Keratinocyte (primary cell): ENCODE measurements at regions not wholly inside any gene's neighbourhood (a gene's known extent, or its start where the extent isn't known, plus 50 kb on each side); places are given as distances from the start of the nearest gene placed in this dataset.

Source experiments
- CTCF ChIP-seq, 3 experiments: IDR thresholded peaks in 1 of 3; conservative IDR thresholded peaks in 1 of 3; optimal IDR thresholded peaks in 1 of 3; 2 replicates in 2 of 3; 3 replicates in 1 of 3; pipeline versions ENCODE3 to v1.5.1; 2011; ENCODE audit warnings: low read length in 3 of 3, mild to moderate bottlenecking in 3 of 3, moderate library complexity in 2 of 3, control low read depth in 1 of 3, inconsistent platforms in 1 of 3; ENCODE audit not compliant: insufficient read depth in 2 of 3; ENCODE audit errors: extremely low read depth in 1 of 3
- EZH2 ChIP-seq: IDR thresholded peaks from one replicate; pipeline ENCODE4 v1.6.1; 2012; ENCODE audit warnings: inconsistent platforms, mild to moderate bottlenecking, low read length, moderate library complexity

- no peak for TF ChIP-seq CTCF (optimal IDR thresholded peaks at IDR 0.05 in 1 of 3, IDR thresholded peaks at IDR 0.05 in 1 of 3, conservative IDR thresholded peaks at IDR 0.05 in 1 of 3; ENCODE audit: extremely low read depth in 1 of 3, insufficient read depth in 2 of 3, low read length in 3 of 3)
- TF ChIP-seq EZH2: no peak
Observed at GRCh38 chr9:75289332-75289731, 201.0 kb downstream of the OSTF1 start.
